Activated CD8-positive, alpha-beta memory T cell treated with anti-CD3 and anti-CD28 coated beads for 36 hours (primary cell): ENCODE measurements at regions not wholly inside any gene's neighbourhood (a gene's known extent, or its start where the extent isn't known, plus 50 kb on each side); places are given as distances from the start of the nearest gene placed in this dataset.

Experiments used
- CTCF ChIA-PET: fragments of 350-600 bp; sonication (Branson Sonifier 250); formaldehyde crosslinking; loops from one replicate; lab custom pipeline; 2021; ENCODE audit warnings: antibody characterized with exemption; lab: Charles Lee
- POLR2A ChIA-PET: fragments of 350-600 bp; sonication (Branson Sonifier 250); formaldehyde crosslinking; loops from one replicate; lab custom pipeline; 2021; ENCODE audit warnings: antibody characterized with exemption; lab: Charles Lee

DNA sequence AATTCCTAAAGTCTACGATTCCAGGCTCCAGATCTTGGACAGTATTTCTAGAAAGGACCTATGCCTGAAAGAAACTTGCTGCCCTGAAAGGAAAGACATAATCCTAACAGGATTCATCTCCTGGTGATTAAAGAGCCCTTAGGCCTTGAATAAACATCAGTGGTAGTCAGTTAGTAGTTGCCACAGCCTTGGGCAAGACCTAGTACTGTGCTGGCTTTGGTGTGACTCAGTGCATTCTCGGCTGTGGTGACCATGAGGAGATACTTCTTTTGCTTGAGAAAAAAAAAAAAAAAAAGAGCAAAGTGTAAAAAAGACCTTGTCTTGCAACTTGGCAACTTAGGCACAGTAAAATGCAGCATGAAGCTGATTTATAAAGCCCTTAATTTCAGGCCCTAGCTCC lies 188.2 kb downstream of the DCAF12L2 start:
- ChIA-PET CTCF (no interaction called here), POLR2A (no interaction called here)

DNA sequence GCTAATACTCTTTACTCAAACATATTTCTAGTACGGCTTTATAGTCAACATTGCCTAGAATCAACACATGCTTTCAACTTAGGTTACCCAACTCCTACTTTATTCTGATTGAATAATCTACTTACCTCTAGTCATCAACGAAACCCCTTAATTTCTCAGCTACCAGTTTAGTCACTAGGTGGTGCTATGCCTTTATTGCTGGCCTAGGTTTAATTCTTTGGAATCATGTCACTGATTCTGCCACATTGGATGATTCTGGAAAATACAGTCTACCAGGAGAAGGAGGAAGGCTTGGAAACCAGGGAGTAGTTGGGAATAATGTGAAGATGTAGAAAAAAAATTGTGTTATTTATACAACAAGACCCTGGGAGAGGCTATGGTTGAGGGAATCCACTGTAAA lies 167.7 kb downstream of the DCAF12L2 start:
- CTCF ChIA-PET: no interaction called here
- POLR2A ChIA-PET: no interaction called here

- POLR2A ChIA-PET: no interaction called here
- CTCF ChIA-PET: no interaction called here
These were observed 138.9 kb downstream of the DCAF12L2 start for GRCh38 chrX:126027229-126027628.

DNA sequence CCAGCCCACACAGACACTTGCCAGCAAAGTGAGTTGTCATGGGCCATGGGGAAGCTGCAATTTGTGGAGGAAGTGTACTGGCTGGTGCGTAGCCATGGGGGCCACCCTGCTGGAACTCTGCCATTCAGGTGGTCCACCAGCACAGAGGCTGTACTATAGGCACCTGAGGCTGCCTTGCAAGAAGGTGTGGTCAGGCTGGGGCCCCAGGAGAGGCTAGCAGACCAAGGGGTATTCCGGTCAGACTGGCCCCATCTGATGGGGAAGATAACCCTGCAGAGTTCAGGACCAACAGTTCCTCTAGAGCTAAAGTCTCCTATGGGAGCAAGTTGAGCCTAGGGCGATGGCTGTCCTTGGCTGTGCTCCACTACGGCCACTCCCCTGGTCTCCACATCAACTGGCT lies 136.1 kb downstream of the DCAF12L2 start:
- ChIA-PET CTCF (no interaction called here), POLR2A (no interaction called here)

GRCh38 chrX:126063984-126064383 lies 102.1 kb downstream of the DCAF12L2 start:
- ChIA-PET POLR2A (no interaction called here), CTCF (no interaction called here)

GRCh38 chrX:126064901-126065541 lies 101.1 kb downstream of the DCAF12L2 start:
- ChIA-PET POLR2A (no interaction called here), CTCF (no interaction called here)

DNA sequence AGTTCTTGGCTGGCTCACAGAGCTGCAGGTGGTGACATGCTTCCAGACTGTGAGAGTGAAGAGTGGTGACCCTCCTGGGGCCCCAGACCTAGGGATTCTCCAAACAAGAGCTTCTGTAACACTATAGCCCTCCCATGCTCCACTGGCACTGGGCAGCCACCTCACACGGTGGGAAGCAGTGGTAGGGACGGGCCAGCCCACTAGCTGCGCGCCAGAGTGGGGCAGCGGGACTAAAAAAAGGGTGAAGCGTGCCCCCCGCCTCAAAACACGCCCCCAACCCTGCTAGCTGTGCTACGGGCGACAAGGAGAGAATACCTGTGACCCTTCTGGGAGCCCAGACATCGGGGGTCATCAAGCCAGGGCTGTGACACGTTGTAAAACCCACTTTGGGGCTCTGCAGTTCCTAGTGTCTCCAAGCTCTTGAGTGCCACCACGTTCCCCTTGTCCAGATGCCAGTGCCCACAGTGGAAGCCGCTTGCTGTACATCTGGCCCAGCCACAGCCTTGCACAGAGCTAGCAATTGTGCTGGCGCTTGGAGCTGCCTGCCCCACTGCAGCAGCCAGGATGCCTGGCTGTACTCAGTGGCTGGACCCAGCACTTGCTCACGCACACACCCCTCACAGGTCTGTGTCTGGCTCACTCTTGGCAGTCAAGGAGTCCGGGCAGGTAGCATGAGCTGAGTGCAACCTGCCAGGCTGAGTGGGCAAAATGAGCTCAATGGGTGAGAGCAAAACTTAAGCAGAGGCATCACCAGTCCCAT lies 100.0 kb downstream of the DCAF12L2 start:
- ChIA-PET CTCF (no interaction called here), POLR2A (no interaction called here)
